NCI-H2107 (cell line): ENCODE measurements at regions not wholly inside any gene's neighbourhood (a gene's known extent, or its start where the extent isn't known, plus 50 kb on each side); places are given as distances from the start of the nearest gene placed in this dataset.

ENCODE experiments used
- DNase-seq: peaks from one replicate; lab custom pipeline; 2025; lab: John Stamatoyannopoulos, UW

DNA sequence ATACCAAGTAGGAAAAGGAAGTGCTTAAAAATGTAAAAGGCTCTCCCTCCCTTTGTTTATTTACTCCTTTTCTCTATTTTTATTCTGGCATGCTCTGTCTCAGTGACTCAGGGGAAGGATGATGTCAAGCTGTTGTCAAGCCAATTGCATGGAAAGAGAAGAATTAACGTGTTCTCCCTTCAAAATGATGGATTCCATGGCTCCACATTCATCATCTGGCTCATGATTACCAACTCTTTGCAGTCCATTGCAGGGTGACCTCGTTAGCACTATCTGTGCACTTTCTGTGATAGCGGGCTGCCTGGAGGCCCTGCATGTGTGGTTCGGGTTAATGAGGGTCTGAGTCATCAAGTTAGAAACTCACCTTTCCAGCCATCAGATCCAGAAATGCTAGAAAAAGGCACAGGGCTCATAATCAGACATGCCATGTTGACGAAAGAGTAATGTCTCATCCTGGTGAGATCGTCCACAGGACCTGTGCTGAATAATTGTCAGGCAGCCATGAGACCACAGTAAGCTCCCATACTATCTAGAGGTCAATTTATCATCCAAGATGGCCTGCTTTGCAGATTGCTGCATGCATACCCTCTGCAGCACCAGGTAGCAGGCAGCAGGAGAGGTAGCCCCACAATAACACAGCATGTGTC, 79.2 kb upstream of the BTG1 start:
- DNase-seq: no peak

DNA sequence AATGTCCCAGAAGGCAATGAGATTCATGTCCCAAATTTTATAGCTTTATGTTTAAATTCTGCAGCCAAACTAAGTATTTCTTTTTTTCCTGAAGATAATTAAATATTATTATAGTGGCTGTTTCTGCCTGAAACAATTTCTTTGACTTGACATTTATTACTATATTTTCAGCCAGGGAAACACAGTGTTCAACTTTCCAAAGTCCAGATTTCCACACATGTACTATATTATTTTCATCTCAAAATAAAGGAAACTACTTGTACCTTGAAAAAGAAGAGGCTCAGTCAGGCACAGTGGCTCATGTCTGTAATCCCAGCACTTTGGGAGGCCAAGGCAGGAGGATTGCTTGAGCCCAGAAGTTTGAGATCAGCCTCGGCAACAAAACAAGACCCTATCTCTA, 77.8 kb upstream of the BTG1 start:
- DNase-seq: no peak

DNA sequence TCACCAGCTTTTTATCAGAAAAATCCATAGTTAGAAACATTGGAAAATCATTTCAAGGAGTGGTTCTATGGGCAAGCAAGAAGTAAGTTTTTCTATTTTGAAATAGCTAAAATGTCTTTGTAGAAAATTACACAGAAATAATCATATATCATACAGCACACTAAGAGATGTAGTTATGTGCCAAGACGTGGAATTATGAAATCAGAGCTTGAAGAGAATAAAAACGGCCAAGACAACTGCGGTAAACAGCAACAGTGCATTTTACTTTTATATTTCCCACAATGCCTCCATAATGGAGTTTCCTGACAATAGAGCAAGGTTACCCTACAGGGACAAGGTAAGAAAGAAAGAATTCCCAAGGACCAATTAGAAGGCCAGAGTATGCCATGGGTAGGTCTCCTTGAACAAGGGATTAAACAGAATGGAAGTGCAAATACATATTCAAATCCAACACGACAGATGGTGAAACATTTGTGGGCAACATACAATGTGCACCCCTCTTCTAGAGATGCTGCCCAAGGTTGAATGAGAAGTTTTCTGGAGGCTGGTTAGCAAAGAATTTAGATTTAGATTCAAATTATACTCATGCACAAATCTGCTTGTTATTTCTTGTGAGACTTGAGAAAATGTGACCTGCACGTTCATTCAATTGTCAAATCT, 76.1 kb upstream of the BTG1 start:
- no peak for DNase-seq

DNA sequence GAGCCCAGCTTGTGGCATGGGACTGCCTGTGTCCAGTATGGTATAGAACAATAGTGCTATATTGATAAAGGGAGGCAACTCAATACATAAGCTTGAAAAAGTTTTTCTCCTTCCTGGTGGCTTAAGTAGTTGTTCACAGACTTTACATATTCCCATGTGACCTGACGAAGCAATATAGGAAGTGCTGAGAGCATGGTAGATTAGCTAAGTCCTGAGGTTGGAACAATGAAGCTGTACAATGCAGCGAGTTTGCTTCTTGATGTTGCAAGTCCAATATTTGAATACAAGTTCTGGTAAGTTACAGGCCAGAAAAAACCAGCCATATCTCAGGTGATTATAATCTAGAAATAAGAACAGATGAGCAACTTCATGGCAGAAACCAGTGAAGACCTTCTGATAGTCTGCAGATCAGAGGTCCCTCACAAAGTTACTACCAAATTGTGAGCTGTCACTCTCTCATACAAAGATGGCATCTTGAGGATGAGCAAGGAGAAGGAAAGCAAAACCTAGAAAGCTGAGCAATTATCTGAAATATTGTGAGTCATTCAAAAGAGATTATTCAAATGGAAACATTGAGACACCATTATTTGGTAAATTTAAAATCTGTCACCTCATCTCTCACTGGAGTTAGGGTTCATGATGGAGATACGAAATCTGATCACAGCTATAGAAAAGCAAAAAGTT, 72.9 kb upstream of the BTG1 start:
- no peak for DNase-seq

DNA sequence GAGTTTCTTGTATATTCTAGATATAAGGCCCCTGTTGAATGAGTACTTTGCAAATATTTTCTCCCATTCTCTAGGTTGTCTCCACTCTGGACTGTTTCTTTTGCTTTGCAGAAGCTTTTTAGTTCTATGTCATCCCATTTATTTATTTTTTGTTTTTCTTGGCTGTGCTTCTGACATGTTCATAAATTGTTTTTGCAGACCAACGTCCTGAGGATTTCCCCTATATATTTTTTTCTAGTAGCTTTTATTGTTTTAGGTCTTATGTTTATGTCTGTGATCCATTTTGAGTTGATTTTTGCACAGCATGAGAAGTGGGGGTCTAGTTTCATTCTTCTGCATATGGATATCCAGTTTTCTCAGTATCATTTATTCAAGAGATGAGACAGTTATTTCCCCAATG, 70.4 kb upstream of the BTG1 start:
- no peak for DNase-seq

DNA sequence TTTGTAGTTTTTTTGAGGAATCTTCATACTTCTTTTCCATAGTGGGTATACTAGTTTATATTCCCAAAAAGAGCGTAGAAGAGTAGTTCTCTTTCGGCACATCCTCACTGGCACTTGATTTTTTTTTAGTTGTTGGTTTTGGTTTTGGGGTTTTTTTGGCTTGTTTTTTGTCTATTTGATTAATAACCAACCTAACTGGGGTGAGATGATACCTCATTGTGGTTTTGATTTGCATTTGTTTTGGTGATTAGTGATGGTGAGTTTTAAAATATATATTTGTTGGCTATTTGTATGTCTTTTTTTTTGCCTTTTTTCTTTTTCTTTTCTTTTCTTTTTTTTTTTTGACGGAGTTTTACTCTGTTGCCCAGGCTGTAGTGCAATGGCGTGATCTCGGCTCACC, 69.7 kb upstream of the BTG1 start:
- no peak for DNase-seq

DNA sequence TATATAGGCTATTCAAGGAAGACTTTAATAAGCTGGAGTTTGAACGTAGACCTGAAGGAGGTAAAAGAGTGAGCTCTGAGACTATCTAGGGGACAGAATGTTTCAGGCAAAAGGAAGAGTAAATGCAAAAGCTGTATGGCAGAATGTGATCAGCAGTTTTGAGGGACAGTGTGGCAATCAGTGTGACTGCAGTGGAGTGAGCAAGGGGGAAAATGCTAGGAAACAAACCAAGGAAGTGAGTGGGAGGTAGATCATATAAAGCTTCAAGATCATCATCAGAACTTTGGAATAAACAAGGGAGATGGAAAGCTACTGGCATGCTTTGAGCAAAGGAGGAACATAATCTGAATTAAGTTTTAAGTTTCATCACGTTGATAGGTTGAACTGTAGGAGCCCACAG, 67.5 kb upstream of the BTG1 start:
- DNase-seq: no peak

DNA sequence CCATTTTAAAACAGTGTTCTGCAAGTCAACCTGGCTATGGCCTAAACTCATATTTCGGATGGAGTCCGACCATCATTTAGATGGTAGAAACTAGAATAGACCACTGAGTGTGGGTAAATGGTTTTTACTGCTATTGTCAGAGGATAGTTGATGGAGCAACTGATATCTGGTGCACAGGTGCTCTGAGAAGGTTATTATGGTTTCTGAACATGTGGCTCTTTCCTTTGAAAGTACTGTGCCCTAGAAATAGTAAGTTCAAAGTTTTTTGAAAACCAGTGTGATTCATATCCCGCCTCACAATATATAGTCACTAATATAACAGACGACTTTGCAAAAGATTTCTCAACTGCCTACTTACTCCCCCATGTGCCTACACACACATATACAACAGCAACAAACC, 64.4 kb upstream of the BTG1 start:
- DNase-seq: no peak

DNA sequence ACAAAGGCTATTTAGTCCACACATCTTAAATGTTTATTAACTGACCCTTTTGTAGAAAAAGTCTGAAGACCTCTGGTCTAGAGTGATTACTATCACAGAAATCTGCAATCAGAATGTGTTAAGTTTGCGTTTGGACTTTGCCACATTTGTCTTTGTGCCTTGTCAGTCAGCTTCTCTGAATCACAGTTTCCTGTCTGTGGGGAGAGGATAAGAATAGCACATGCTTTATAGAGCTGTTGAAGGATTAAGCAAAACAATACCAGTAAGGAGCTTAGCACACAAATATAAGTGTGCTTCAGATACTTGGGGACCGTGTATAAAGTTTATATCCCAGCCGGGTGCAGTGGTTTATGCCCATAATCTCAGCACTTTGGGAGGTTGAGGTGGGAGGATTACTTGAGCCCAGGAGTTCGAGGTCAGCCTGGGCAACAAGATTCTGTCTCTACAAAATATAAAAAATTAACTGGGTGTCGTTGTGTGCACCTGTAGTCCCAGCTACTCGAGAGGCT, 63.0 kb upstream of the BTG1 start:
- DNase-seq: no peak

DNA sequence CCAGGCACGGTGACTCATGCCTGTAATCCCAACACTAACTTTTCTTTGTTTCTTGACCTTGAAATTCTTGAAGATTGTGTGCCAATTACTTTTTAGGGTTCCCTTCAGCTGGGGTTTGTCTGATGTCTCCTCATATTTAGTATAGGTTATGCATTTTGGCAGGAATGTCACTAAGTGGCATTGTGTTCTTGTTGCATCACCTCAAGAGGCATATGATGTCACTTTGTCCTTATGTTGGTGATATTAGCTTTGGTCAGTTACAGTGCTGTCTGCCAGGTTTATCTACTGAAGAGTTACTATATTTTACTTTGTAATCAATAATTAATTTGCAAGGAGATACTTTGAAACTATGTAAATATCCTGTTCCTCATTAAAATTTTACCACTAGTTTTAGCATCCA, 61.0 kb upstream of the BTG1 start:
- DNase-seq: no peak

DNA sequence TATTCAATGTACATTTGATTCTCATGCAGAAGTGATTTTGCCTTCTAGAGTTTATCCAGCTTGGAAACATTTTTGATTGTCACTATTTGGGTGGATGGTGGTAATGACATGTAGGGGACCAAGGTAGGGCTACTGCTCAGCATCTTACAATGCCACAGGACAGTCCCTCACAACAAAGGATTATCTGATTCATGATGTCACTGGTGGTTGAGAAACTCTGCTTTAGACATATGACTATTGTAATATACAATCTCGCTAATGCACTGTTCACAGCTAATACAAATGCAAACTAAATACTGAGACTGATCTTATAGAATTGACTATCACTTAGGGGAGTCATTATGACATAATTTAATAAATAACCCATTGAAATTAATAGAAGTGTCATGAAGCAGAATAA, 60.4 kb upstream of the BTG1 start:
- no peak for DNase-seq

DNA sequence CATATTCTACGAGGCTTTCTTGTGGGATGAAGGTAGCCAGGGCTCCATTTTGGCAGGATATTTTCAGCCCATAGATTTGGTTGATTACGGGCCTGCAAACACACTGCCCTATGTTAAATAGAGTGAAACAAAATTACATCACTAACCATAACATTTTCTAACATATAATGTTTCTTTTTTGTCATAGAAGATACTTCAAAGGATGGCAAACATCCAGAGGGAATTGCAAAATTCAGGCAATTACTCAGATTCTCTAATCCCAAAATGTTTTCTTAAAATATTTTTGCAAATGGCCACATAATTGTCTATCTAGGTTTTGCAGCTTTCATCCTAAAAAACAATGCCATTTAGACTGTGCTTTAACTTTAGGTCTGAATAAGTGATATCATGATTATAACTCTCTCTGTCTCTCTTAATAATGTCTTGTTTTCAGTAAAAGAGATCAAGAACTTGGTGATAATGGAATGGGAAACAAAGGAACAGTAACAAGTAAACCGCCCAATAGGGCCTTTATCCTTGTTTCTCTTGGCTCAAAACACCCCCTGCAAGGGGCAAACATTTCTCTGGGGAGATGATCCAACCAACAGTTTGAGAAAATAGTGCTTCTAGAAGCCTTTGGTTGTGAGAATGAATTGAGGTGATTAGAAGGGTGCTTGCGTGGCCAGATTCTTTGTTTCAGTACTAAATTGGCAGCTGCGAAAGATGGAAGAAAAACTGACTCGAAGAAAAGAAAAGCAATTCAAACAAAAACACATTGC, 54.4 kb upstream of the BTG1 start:
- DNase-seq: no peak

DNA sequence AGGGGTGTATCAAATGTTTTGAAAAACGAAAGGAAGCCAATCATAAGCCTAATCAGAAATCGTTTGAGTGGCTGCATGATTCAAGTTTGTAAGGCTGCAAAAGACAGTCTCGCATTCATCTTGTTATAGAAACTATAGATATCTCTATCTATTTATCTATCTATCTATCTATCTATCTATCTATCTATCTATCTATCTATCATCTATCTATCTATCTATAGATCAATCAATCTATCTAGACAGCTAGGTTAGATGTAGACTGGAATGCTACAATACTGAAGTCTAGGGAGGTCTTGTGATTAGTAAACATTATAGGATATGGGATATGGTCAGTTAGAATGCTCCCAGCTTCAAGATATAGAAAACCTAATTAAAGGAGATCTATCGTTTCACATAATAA, 52.2 kb upstream of the BTG1 start:
- no peak for DNase-seq

DNA sequence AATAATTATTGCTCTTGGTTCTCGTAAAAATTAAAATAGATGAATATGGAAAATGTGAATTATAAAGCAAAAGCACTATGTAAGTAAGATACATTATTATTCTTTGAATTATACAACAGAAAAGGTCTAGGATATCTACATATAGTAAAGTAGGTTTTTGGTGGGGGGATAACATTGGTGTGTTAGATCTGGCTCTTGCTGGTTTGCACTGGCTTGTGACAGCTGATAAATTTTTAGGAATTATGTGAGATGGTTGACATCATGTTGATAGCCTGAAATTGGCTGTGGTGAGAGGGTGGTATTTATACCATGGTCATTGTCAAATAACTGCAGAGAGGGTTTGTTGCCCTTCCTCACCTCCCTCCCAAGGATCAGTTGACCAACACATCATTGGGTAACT, 50.7 kb upstream of the BTG1 start:
- DNase-seq: no peak
